HEK293 (cell line): ENCODE measurements at regions not wholly inside any gene's neighbourhood (a gene's known extent, or its start where the extent isn't known, plus 50 kb on each side); places are given as distances from the start of the nearest gene placed in this dataset.

ENCODE experiments used
- KLF1 ChIP-seq: fragments of 450-650 bp; formaldehyde crosslinking; IDR thresholded peaks from 2 replicates; pipeline ENCODE4 v1.5.1; 2016; ENCODE audit warnings: missing biosample characterization, missing genetic modification characterization
- KLF8 ChIP-seq: fragments of 450-650 bp; formaldehyde crosslinking; IDR thresholded peaks from 2 replicates; pipeline ENCODE4 v1.5.1; 2016; ENCODE audit warnings: missing biosample characterization, missing genetic modification characterization
- KLF9 ChIP-seq: fragments of 450-650 bp; formaldehyde crosslinking; IDR thresholded peaks from 2 replicates; pipeline ENCODE4 v1.5.1; 2016; ENCODE audit warnings: missing biosample characterization, missing genetic modification characterization, low read depth
- OSR2 ChIP-seq: fragments of 450-650 bp; formaldehyde crosslinking; IDR thresholded peaks from 2 replicates; pipeline ENCODE4 v1.5.1; 2016; ENCODE audit warnings: missing biosample characterization, missing genetic modification characterization
- OVOL3 ChIP-seq: fragments of 450-650 bp; formaldehyde crosslinking; IDR thresholded peaks from 2 replicates; pipeline ENCODE4 v1.5.1; 2016; ENCODE audit warnings: missing biosample characterization, missing genetic modification characterization
- PRDM1 ChIP-seq: fragments of 450-650 bp; formaldehyde crosslinking; IDR thresholded peaks from 2 replicates; pipeline ENCODE4; 2016; ENCODE audit warnings: missing biosample characterization, missing genetic modification characterization
- SETDB1 ChIP-seq: IDR thresholded peaks from one replicate; pipeline ENCODE4 v1.6.1; 2017; ENCODE audit warnings: mild to moderate bottlenecking, low read length, moderate library complexity, mixed read lengths; ENCODE audit not compliant: insufficient read length
- TCF7L2 ChIP-seq: IDR thresholded peaks from 2 replicates; pipeline ENCODE4 v1.6.1; 2011; ENCODE audit warnings: low read depth, mild to moderate bottlenecking, inconsistent platforms, low read length, moderate library complexity, borderline replicate concordance
- TRIM28 ChIP-seq: IDR thresholded peaks from 2 replicates; pipeline ENCODE4 v1.6.1; 2011; ENCODE audit warnings: low read length, control low read depth, borderline replicate concordance
- ZBTB20 ChIP-seq: fragments of 450-650 bp; formaldehyde crosslinking; IDR thresholded peaks from 2 replicates; pipeline ENCODE4 v1.5.1; 2016; ENCODE audit warnings: missing biosample characterization, missing genetic modification characterization
- ZBTB8A ChIP-seq: fragments of 450-650 bp; formaldehyde crosslinking; IDR thresholded peaks from 2 replicates; pipeline ENCODE4 v1.5.1; 2016; ENCODE audit warnings: missing biosample characterization, missing genetic modification characterization
- ZFP37 ChIP-seq: fragments of 450-650 bp; formaldehyde crosslinking; IDR thresholded peaks from 2 replicates; pipeline ENCODE4 v1.5.1; 2016; ENCODE audit warnings: missing biosample characterization, missing genetic modification characterization
- ZNF112 ChIP-seq: fragments of 450-650 bp; formaldehyde crosslinking; IDR thresholded peaks from 2 replicates; pipeline ENCODE4 v1.5.0; 2017; ENCODE audit warnings: missing biosample characterization, missing genetic modification characterization
- ZNF121 ChIP-seq: fragments of 450-650 bp; formaldehyde crosslinking; IDR thresholded peaks from 2 replicates; pipeline ENCODE4 v1.5.1; 2016; ENCODE audit warnings: missing biosample characterization, missing genetic modification characterization
- ZNF133 ChIP-seq: fragments of 450-650 bp; formaldehyde crosslinking; IDR thresholded peaks from 2 replicates; pipeline ENCODE4 v1.5.1; 2016; ENCODE audit warnings: missing biosample characterization, missing genetic modification characterization
- ZNF138 ChIP-seq: fragments of 450-650 bp; formaldehyde crosslinking; IDR thresholded peaks from 2 replicates; pipeline ENCODE4 v1.5.1; 2016; ENCODE audit warnings: missing biosample characterization, missing genetic modification characterization, borderline replicate concordance
- ZNF155 ChIP-seq: fragments of 450-650 bp; formaldehyde crosslinking; IDR thresholded peaks from 2 replicates; pipeline ENCODE4 v1.5.1; 2016; ENCODE audit warnings: missing biosample characterization, missing genetic modification characterization
- ZNF175 ChIP-seq: fragments of 450-650 bp; formaldehyde crosslinking; IDR thresholded peaks from 2 replicates; pipeline ENCODE4 v1.5.1; 2016; ENCODE audit warnings: missing biosample characterization, missing genetic modification characterization
- ZNF24 ChIP-seq: fragments of 450-650 bp; formaldehyde crosslinking; IDR thresholded peaks from 2 replicates; pipeline ENCODE4 v1.5.1; 2016; ENCODE audit warnings: missing biosample characterization, missing genetic modification characterization
- ZNF266 ChIP-seq: fragments of 450-650 bp; formaldehyde crosslinking; IDR thresholded peaks from 2 replicates; pipeline ENCODE4 v1.5.1; 2016; ENCODE audit warnings: missing biosample characterization, missing genetic modification characterization, low read depth
- ZNF311 ChIP-seq: fragments of 450-650 bp; formaldehyde crosslinking; IDR thresholded peaks from 2 replicates; pipeline ENCODE4 v1.5.1; 2017; ENCODE audit warnings: missing biosample characterization, missing genetic modification characterization, borderline replicate concordance
- ZNF585B ChIP-seq: fragments of 450-650 bp; formaldehyde crosslinking; IDR thresholded peaks from 2 replicates; pipeline ENCODE4 v1.5.1; 2016; ENCODE audit warnings: missing biosample characterization, missing genetic modification characterization
- ZNF610 ChIP-seq: fragments of 450-650 bp; formaldehyde crosslinking; IDR thresholded peaks from 2 replicates; pipeline ENCODE4 v1.5.1; 2016; ENCODE audit warnings: missing biosample characterization, missing genetic modification characterization, borderline replicate concordance
- ZNF660 ChIP-seq: fragments of 450-650 bp; IDR thresholded peaks from 2 replicates; pipeline ENCODE4 v1.5.1; 2018; ENCODE audit warnings: missing biosample characterization, mild to moderate bottlenecking, missing genetic modification characterization
- ZNF785 ChIP-seq: fragments of 450-650 bp; formaldehyde crosslinking; IDR thresholded peaks from 2 replicates; pipeline ENCODE4 v1.5.1; 2016; ENCODE audit warnings: missing biosample characterization, missing genetic modification characterization
- ZNF843 ChIP-seq: fragments of 450-650 bp; formaldehyde crosslinking; IDR thresholded peaks from 2 replicates; pipeline ENCODE4 v1.5.1; 2016; ENCODE audit warnings: missing biosample characterization, missing genetic modification characterization
- TF ChIP-seq, protein P1 (sequence below): fragments of 450-650 bp; formaldehyde crosslinking; IDR thresholded peaks from 2 replicates; pipeline ENCODE4 v1.5.1; 2016; ENCODE audit warnings: missing biosample characterization, missing genetic modification characterization
- TF ChIP-seq, protein P2 (sequence below): fragments of 450-650 bp; formaldehyde crosslinking; IDR thresholded peaks from 2 replicates; pipeline ENCODE4 v1.5.1; 2016; ENCODE audit warnings: missing biosample characterization, missing genetic modification characterization
- TF ChIP-seq, protein P3 (sequence below): fragments of 450-650 bp; formaldehyde crosslinking; IDR thresholded peaks from 2 replicates; pipeline ENCODE4 v1.5.1; 2016; ENCODE audit warnings: missing biosample characterization, missing genetic modification characterization
- TF ChIP-seq, protein P4 (sequence below): fragments of 450-650 bp; formaldehyde crosslinking; IDR thresholded peaks from 2 replicates; pipeline ENCODE4 v1.5.1; 2016; ENCODE audit warnings: missing biosample characterization, missing genetic modification characterization
- TF ChIP-seq, protein P5 (sequence below): fragments of 450-650 bp; formaldehyde crosslinking; IDR thresholded peaks from 2 replicates; pipeline ENCODE4 v1.5.1; 2017; ENCODE audit warnings: missing biosample characterization, missing genetic modification characterization

DNA sequence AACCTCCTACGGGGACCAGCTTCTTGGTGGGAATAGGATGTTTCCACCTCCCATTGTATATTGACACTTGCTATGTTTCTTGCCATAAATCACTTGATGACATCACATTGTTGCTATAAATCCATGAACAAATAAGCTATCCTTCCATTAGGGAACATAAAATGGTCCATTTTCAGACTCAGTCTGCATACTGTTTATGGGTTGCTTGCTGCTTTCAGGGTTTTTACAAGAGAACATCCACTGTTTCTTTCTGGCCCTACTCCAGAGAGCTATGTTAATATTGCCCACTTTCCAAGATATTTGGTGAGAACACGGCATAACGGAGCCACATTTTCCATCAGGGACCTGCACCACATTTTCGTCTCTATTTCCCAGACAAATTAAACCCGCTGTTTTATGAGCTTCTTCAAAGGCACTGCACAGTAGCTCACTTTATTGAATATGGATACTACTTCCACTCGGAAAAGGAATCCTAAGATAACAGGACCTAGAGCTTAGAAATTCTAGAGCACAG lies 800.2 kb downstream of the KCNJ2 start (continued):
- TF ChIP-seq OSR2 (tag by site-specific recombination) = peak; percentile 92
- no peak for TF ChIP-seq ZNF311 (tag by site-specific recombination)
- TF ChIP-seq, protein P1, sequence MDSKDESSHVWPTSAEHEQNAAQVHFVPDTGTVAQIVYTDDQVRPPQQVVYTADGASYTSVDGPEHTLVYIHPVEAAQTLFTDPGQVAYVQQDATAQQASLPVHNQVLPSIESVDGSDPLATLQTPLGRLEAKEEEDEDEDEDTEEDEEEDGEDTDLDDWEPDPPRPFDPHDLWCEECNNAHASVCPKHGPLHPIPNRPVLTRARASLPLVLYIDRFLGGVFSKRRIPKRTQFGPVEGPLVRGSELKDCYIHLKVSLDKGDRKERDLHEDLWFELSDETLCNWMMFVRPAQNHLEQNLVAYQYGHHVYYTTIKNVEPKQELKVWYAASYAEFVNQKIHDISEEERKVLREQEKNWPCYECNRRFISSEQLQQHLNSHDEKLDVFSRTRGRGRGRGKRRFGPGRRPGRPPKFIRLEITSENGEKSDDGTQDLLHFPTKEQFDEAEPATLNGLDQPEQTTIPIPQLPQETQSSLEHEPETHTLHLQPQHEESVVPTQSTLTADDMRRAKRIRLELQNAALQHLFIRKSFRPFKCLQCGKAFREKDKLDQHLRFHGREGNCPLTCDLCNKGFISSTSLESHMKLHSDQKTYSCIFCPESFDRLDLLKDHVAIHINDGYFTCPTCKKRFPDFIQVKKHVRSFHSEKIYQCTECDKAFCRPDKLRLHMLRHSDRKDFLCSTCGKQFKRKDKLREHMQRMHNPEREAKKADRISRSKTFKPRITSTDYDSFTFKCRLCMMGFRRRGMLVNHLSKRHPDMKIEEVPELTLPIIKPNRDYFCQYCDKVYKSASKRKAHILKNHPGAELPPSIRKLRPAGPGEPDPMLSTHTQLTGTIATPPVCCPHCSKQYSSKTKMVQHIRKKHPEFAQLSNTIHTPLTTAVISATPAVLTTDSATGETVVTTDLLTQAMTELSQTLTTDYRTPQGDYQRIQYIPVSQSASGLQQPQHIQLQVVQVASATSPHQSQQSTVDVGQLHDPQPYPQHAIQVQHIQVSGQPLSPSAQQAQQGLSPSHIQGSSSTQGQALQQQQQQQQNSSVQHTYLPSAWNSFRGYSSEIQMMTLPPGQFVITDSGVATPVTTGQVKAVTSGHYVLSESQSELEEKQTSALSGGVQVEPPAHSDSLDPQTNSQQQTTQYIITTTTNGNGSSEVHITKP = peak; percentile 69
- peak; percentile 97 for TF ChIP-seq OVOL3 (tag by site-specific recombination)
- TF ChIP-seq, protein P2, sequence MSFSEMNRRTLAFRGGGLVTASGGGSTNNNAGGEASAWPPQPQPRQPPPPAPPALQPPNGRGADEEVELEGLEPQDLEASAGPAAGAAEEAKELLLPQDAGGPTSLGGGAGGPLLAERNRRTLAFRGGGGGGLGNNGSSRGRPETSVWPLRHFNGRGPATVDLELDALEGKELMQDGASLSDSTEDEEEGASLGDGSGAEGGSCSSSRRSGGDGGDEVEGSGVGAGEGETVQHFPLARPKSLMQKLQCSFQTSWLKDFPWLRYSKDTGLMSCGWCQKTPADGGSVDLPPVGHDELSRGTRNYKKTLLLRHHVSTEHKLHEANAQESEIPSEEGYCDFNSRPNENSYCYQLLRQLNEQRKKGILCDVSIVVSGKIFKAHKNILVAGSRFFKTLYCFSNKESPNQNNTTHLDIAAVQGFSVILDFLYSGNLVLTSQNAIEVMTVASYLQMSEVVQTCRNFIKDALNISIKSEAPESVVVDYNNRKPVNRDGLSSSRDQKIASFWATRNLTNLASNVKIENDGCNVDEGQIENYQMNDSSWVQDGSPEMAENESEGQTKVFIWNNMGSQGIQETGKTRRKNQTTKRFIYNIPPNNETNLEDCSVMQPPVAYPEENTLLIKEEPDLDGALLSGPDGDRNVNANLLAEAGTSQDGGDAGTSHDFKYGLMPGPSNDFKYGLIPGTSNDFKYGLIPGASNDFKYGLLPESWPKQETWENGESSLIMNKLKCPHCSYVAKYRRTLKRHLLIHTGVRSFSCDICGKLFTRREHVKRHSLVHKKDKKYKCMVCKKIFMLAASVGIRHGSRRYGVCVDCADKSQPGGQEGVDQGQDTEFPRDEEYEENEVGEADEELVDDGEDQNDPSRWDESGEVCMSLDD (tag by site-specific recombination) = no peak
- TF ChIP-seq ZNF610 (tag by site-specific recombination) = peak; percentile 81
- no peak for TF ChIP-seq ZNF585B (tag by site-specific recombination)
- no peak for TF ChIP-seq ZFP37 (tag by site-specific recombination)
- peak; percentile 83 for TF ChIP-seq ZNF121 (tag by site-specific recombination)
- no peak for TF ChIP-seq ZNF785 (tag by site-specific recombination)
- peak; percentile 71 for TF ChIP-seq ZBTB8A (tag by site-specific recombination)
- peak; percentile 64; the same call in 1 of the 2 replicates for TF ChIP-seq ZBTB20
- TF ChIP-seq, protein P3, sequence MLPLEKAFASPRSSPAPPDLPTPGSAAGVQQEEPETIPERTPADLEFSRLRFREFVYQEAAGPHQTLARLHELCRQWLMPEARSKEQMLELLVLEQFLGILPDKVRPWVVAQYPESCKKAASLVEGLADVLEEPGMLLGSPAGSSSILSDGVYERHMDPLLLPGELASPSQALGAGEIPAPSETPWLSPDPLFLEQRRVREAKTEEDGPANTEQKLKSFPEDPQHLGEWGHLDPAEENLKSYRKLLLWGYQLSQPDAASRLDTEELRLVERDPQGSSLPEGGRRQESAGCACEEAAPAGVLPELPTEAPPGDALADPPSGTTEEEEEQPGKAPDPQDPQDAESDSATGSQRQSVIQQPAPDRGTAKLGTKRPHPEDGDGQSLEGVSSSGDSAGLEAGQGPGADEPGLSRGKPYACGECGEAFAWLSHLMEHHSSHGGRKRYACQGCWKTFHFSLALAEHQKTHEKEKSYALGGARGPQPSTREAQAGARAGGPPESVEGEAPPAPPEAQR (tag by site-specific recombination) = peak; percentile 78; the same call in 1 of the 2 replicates
- TF ChIP-seq ZNF175 = no peak
- TF ChIP-seq ZNF660 (tag by site-specific recombination) = 0 out of 2 replicates have a peak, but pooled peaks have one; percentile 49
- TF ChIP-seq ZNF133 = no peak
- peak; percentile 94 for TF ChIP-seq TRIM28
- TF ChIP-seq, protein P4, sequence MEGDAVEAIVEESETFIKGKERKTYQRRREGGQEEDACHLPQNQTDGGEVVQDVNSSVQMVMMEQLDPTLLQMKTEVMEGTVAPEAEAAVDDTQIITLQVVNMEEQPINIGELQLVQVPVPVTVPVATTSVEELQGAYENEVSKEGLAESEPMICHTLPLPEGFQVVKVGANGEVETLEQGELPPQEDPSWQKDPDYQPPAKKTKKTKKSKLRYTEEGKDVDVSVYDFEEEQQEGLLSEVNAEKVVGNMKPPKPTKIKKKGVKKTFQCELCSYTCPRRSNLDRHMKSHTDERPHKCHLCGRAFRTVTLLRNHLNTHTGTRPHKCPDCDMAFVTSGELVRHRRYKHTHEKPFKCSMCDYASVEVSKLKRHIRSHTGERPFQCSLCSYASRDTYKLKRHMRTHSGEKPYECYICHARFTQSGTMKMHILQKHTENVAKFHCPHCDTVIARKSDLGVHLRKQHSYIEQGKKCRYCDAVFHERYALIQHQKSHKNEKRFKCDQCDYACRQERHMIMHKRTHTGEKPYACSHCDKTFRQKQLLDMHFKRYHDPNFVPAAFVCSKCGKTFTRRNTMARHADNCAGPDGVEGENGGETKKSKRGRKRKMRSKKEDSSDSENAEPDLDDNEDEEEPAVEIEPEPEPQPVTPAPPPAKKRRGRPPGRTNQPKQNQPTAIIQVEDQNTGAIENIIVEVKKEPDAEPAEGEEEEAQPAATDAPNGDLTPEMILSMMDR (tag by site-specific recombination) = no peak
- TF ChIP-seq, protein P5, sequence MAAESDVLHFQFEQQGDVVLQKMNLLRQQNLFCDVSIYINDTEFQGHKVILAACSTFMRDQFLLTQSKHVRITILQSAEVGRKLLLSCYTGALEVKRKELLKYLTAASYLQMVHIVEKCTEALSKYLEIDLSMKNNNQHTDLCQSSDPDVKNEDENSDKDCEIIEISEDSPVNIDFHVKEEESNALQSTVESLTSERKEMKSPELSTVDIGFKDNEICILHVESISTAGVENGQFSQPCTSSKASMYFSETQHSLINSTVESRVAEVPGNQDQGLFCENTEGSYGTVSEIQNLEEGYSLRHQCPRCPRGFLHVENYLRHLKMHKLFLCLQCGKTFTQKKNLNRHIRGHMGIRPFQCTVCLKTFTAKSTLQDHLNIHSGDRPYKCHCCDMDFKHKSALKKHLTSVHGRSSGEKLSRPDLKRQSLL (tag by site-specific recombination) = peak; percentile 97
- TF ChIP-seq ZNF24 = peak; percentile 87
- TF ChIP-seq SETDB1 = no peak
- no peak for TF ChIP-seq ZNF155 (tag by site-specific recombination)
- peak; percentile 41; the same call in 1 of the 2 replicates for TF ChIP-seq ZNF112 (tag by site-specific recombination)
- TF ChIP-seq PRDM1 (tag by site-specific recombination) = no peak
- TF ChIP-seq TCF7L2 = peak; percentile 98
- no peak for TF ChIP-seq KLF8 (tag by site-specific recombination)
- TF ChIP-seq ZNF138 (tag by site-specific recombination) = no peak
- TF ChIP-seq KLF1 (tag by site-specific recombination) = peak; percentile 73
- no peak for TF ChIP-seq ZNF266
- TF ChIP-seq ZNF843 = peak; percentile 98
- TF ChIP-seq KLF9 (tag by site-specific recombination) = peak; percentile 36; the same call in 1 of the 2 replicates
